Nephron (organoid): ENCODE measurements at regions not wholly inside any gene's neighbourhood (a gene's known extent, or its start where the extent isn't known, plus 50 kb on each side); places are given as distances from the start of the nearest gene placed in this dataset.

ENCODE experiments used
- H3K27ac Mint-ChIP-seq, 3 experiments: 2 replicates each; pipeline ENCODE4 v1.8.0; 2020; ENCODE audit warnings: mixed read lengths in 3 of 3, mild to moderate bottlenecking in 2 of 3, moderate library complexity in 1 of 3
- H3K27me3 Mint-ChIP-seq: 2 replicates; pipeline ENCODE4 v1.8.0; 2021; ENCODE audit warnings: low read depth, mild to moderate bottlenecking, moderate library complexity, mixed read lengths
- H3K36me3 Mint-ChIP-seq: 2 replicates; pipeline ENCODE4 v1.8.0; 2020; ENCODE audit warnings: low read depth, mixed read lengths
- H3K4me1 Mint-ChIP-seq: 2 replicates; pipeline ENCODE4 v1.8.0; 2020; ENCODE audit warnings: mixed read lengths
- H3K4me3 Mint-ChIP-seq, 3 experiments: 2 replicates each; pipeline ENCODE4 v1.8.0; 2020; ENCODE audit warnings: mild to moderate bottlenecking in 3 of 3, mixed read lengths in 3 of 3, moderate library complexity in 2 of 3
- H3K9me3 Mint-ChIP-seq: 2 replicates; pipeline ENCODE4 v1.8.0; 2020; ENCODE audit warnings: mixed read lengths
- CTCF ChIP-seq, 3 experiments: fragments of 200-600 bp; sonication (generic); IDR thresholded peaks; one replicate each; pipeline ENCODE4 v1.5.0; 2021; ENCODE audit warnings: antibody characterized with exemption in 3 of 3; ENCODE audit not compliant: unreplicated experiment in 3 of 3

GRCh38 chr2:225170162-225170561, 127.9 kb upstream of the DOCK10 start:
- no peaks in the 10 kb centered on the region for H3K4me1 Mint-ChIP-seq
- H3K4me3 Mint-ChIP-seq, result no peak overlapping the region
- H3K9me3 Mint-ChIP-seq, result no peaks in the 10 kb centered on the region
- no peak overlapping the region for H3K27ac Mint-ChIP-seq
- no peak for TF ChIP-seq CTCF (IDR thresholded peaks at IDR 0.05; ENCODE audit: unreplicated experiment in 3 of 3)
- no peaks in the 10 kb centered on the region for H3K36me3 Mint-ChIP-seq
- no peaks in the 10 kb centered on the region for H3K27me3 Mint-ChIP-seq

DNA sequence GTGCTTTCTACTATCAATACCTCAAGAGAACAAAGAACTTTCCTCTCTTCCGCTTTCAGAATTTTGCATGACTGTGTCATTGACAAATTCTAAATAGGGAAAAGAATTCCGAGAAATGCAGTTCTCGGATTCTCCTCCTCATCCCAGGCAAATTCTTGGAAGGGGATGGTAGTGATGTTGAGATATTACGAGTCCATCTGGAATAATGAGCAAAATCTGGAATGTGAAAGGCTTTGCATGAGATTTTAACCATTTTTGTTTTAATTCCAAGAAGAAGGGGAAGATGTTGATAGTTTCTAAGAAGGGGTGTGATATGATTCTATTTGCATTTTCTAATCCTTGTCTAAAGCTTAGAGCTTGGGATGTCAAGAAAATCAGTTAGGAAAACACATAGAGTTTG, 127.1 kb upstream of the DOCK10 start:
- no peaks in the 10 kb centered on the region for H3K27me3 Mint-ChIP-seq
- H3K9me3 Mint-ChIP-seq, result no peaks in the 10 kb centered on the region
- no peak overlapping the region for H3K27ac Mint-ChIP-seq
- peaks cover 6% of the 10 kb centered on the region for H3K4me1 Mint-ChIP-seq
- no peak overlapping the region for H3K4me3 Mint-ChIP-seq
- no peaks in the 10 kb centered on the region for H3K36me3 Mint-ChIP-seq
- TF ChIP-seq CTCF (IDR thresholded peaks at IDR 0.05; ENCODE audit: unreplicated experiment in 3 of 3), result no peak

GRCh38 chr2:225165052-225165451, 122.8 kb upstream of the DOCK10 start:
- H3K4me1 Mint-ChIP-seq, result peaks cover 11% of the 10 kb centered on the region
- no peak overlapping the region for H3K4me3 Mint-ChIP-seq
- no peaks in the 10 kb centered on the region for H3K9me3 Mint-ChIP-seq
- no peak overlapping the region for H3K27ac Mint-ChIP-seq
- TF ChIP-seq CTCF (IDR thresholded peaks at IDR 0.05; ENCODE audit: unreplicated experiment in 3 of 3), result no peak
- H3K27me3 Mint-ChIP-seq, result no peaks in the 10 kb centered on the region
- no peaks in the 10 kb centered on the region for H3K36me3 Mint-ChIP-seq

GRCh38 chr2:225164401-225165050, 122.3 kb upstream of the DOCK10 start:
- Mint-ChIP-seq H3K9me3 (no peaks in the 10 kb centered on the region), H3K27ac (peak overlapping the region in 1 of 3 experiments; percentile 31), H3K36me3 (no peaks in the 10 kb centered on the region), H3K4me3 (no peak overlapping the region), H3K27me3 (no peaks in the 10 kb centered on the region), H3K4me1 (peaks cover 11% of the 10 kb centered on the region)
- no peak for TF ChIP-seq CTCF (IDR thresholded peaks at IDR 0.05; ENCODE audit: unreplicated experiment in 3 of 3)

DNA sequence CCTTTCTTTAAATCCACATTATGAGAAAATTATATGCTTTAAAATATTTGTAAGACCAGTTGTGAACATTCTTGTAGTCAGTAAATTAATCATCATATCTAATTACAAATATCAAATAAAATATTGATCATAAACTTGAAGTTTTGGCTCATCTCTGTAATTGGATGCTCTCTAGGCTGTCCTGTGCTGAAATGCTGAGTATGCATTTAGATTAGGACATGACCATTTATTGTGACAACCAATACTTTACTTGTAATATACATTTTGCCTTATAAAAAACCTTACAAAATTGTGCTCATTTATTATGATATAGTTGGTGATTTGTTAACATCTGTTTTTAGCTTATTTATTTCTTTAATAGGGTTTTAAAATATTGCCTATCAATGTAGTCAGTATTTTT, 116.1 kb upstream of the DOCK10 start:
- Mint-ChIP-seq H3K4me1 (no peaks in the 10 kb centered on the region), H3K27me3 (no peaks in the 10 kb centered on the region), H3K27ac (no peak overlapping the region)

More for the DNA sequence above, 116.1 kb upstream of the DOCK10 start:
- no peak overlapping the region for H3K4me3 Mint-ChIP-seq
- no peaks in the 10 kb centered on the region for H3K9me3 Mint-ChIP-seq
- TF ChIP-seq CTCF (IDR thresholded peaks at IDR 0.05; ENCODE audit: unreplicated experiment in 3 of 3), result no peak
- no peaks in the 10 kb centered on the region for H3K36me3 Mint-ChIP-seq
